Hepatocyte (in vitro differentiated cells): ENCODE measurements at regions not wholly inside any gene's neighbourhood (a gene's known extent, or its start where the extent isn't known, plus 50 kb on each side); places are given as distances from the start of the nearest gene placed in this dataset.

ENCODE experiments used
- DNase-seq: peaks from one replicate; pipeline ENCODE4 v3.0.0-alpha.2; 2016; ENCODE audit warnings: low spot score
- H2AFZ ChIP-seq: fragments of 200-600 bp; sonication (generic); 2 replicates; pipeline ENCODE4 v1.6.0; 2016; ENCODE audit warnings: antibody characterized with exemption, mild to moderate bottlenecking
- H3K27ac ChIP-seq: fragments of 200-600 bp; sonication (generic); 2 replicates; pipeline ENCODE4 v1.5.1; 2016; ENCODE audit warnings: mild to moderate bottlenecking
- H3K27me3 ChIP-seq: fragments of 200-600 bp; sonication (generic); 2 replicates; pipeline ENCODE4 v1.6.1; 2016
- H3K36me3 ChIP-seq: fragments of 200-600 bp; sonication (generic); replicated peaks from 2 replicates; pipeline ENCODE4 v1.5.1; 2016; ENCODE audit warnings: low read depth; ENCODE audit not compliant: insufficient read depth
- H3K4me1 ChIP-seq: fragments of 200-600 bp; sonication (generic); 2 replicates; pipeline ENCODE4 v1.5.1; 2016; ENCODE audit warnings: mild to moderate bottlenecking, moderate library complexity; ENCODE audit not compliant: insufficient read depth
- H3K4me2 ChIP-seq: fragments of 200-600 bp; sonication (generic); 2 replicates; pipeline ENCODE4 v1.6.0; 2016
- H3K4me3 ChIP-seq: fragments of 200-600 bp; sonication (generic); 2 replicates; pipeline ENCODE4 v1.5.1; 2016; ENCODE audit warnings: mild to moderate bottlenecking
- H3K79me2 ChIP-seq: fragments of 200-600 bp; sonication (generic); 2 replicates; pipeline ENCODE4 v1.6.0; 2017; ENCODE audit warnings: mild to moderate bottlenecking
- H3K9me2 ChIP-seq: fragments of 200-600 bp; sonication (generic); replicated peaks from 2 replicates; pipeline ENCODE4 v1.6.0; 2017; ENCODE audit warnings: mild to moderate bottlenecking; ENCODE audit not compliant: insufficient read depth
- H3K9me3 ChIP-seq: fragments of 200-600 bp; sonication (generic); 2 replicates; pipeline ENCODE4 v1.5.1; 2016; ENCODE audit warnings: low read depth, mild to moderate bottlenecking
- H4K20me1 ChIP-seq: fragments of 200-600 bp; sonication (generic); 2 replicates; pipeline ENCODE4 v1.6.0; 2016; ENCODE audit warnings: mild to moderate bottlenecking; ENCODE audit not compliant: insufficient read depth, poor library complexity, severe bottlenecking
- EZH2 ChIP-seq: fragments of 200-600 bp; sonication (generic); IDR thresholded peaks from 2 replicates; pipeline ENCODE4 v1.6.1; 2016; ENCODE audit warnings: antibody characterized with exemption, mild to moderate bottlenecking, borderline replicate concordance
- EZH2phosphoT487 ChIP-seq: fragments of 200-600 bp; sonication (generic); IDR thresholded peaks from one replicate; pipeline ENCODE4 v1.6.1; 2018; ENCODE audit warnings: antibody characterized with exemption, mild to moderate bottlenecking, low read depth, moderate library complexity; ENCODE audit not compliant: unreplicated experiment, severe bottlenecking
- WGBS: methylation state at CpG from one replicate; pipeline ENCODE4 v1.1.6; 2016; ENCODE audit warnings: low lambda C conversion rate; ENCODE audit errors: missing lambda C conversion rate; 5-methylcytosine and 5-hydroxymethylcytosine counted together
- TF ChIP-seq, protein P1 (sequence below): fragments of 200-600 bp; sonication (generic); IDR thresholded peaks from 2 replicates; pipeline ENCODE4 v1.5.1; 2016; ENCODE audit warnings: antibody characterized with exemption, mild to moderate bottlenecking; ENCODE audit not compliant: poor library complexity

- no peak for DNase-seq
- WGBS = 51% methylated on average over 4 of the region's 4 CpGs
Measured at GRCh38 chr7:24172856-24173255, 111.1 kb upstream of the NPY start.

DNA sequence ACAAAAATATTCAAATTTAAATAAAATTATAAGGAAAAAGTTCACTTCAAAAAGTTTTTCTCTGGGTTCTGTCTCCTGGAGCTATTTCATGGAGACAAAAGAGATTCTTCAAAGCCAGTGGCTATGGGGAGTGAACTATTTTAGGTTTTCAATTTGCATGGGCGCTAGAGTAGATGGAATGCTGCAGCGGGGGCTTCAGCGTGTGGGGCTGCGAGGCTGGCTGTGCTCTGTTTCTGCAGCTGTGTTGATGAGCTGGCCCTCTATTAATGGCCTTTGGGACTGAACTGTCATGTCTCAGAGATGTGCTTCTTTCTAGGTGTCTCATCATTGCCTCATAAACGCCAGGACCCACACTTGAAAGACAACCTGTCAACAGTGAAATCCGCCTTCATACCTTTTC lies 108.4 kb upstream of the NPY start:
- no peak for TF ChIP-seq EZH2phosphoT487
- TF ChIP-seq, protein P1, sequence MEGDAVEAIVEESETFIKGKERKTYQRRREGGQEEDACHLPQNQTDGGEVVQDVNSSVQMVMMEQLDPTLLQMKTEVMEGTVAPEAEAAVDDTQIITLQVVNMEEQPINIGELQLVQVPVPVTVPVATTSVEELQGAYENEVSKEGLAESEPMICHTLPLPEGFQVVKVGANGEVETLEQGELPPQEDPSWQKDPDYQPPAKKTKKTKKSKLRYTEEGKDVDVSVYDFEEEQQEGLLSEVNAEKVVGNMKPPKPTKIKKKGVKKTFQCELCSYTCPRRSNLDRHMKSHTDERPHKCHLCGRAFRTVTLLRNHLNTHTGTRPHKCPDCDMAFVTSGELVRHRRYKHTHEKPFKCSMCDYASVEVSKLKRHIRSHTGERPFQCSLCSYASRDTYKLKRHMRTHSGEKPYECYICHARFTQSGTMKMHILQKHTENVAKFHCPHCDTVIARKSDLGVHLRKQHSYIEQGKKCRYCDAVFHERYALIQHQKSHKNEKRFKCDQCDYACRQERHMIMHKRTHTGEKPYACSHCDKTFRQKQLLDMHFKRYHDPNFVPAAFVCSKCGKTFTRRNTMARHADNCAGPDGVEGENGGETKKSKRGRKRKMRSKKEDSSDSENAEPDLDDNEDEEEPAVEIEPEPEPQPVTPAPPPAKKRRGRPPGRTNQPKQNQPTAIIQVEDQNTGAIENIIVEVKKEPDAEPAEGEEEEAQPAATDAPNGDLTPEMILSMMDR = no peak
- no peak for TF ChIP-seq EZH2
- Histone ChIP-seq H3K27me3 (no peaks in the 10 kb centered on the region), H3K27ac (no peak overlapping the region)

More at GRCh38 chr7:24172856-24173255, 111.1 kb upstream of the NPY start:
- H3K36me3 ChIP-seq = no peaks in the 10 kb centered on the region
- H3K9me3 ChIP-seq = no peaks in the 10 kb centered on the region
- H3K79me2 ChIP-seq = no peaks in the 10 kb centered on the region
- H3K4me3 ChIP-seq = no peak overlapping the region
- no peak overlapping the region for H2AFZ ChIP-seq
- H4K20me1 ChIP-seq = no peaks in the 10 kb centered on the region
- no peak overlapping the region for H3K27ac ChIP-seq
- no peak overlapping the region for H3K4me2 ChIP-seq
- no peaks in the 10 kb centered on the region for H3K4me1 ChIP-seq
- H3K9me2 ChIP-seq = no peaks in the 10 kb centered on the region
- TF ChIP-seq EZH2phosphoT487 (no peak), EZH2 (no peak)
- TF ChIP-seq, protein P1 = no peak
- no peaks in the 10 kb centered on the region for H3K27me3 ChIP-seq

GRCh38 chr7:24178811-24179570 lies 105.0 kb upstream of the NPY start:
- H3K4me3 ChIP-seq = no peak overlapping the region
- 89% methylated on average over 5 of the region's 5 CpGs for WGBS
- no peak for TF ChIP-seq EZH2
- TF ChIP-seq, protein P1 = no peak
- no peak for TF ChIP-seq EZH2phosphoT487

More for the DNA sequence above, 108.4 kb upstream of the NPY start:
- no peak overlapping the region for H3K4me3 ChIP-seq
- H3K4me1 ChIP-seq = no peaks in the 10 kb centered on the region
- no peaks in the 10 kb centered on the region for H3K79me2 ChIP-seq
- H4K20me1 ChIP-seq = no peaks in the 10 kb centered on the region
- no peaks in the 10 kb centered on the region for H3K9me3 ChIP-seq
- DNase-seq = no peak
- 77% methylated on average over 6 of the region's 6 CpGs for WGBS
- no peaks in the 10 kb centered on the region for H3K36me3 ChIP-seq
- H3K4me2 ChIP-seq = no peak overlapping the region
- no peaks in the 10 kb centered on the region for H3K9me2 ChIP-seq
- H2AFZ ChIP-seq = no peak overlapping the region

More at GRCh38 chr7:24178811-24179570, 105.0 kb upstream of the NPY start:
- Histone ChIP-seq H3K9me2 (no peaks in the 10 kb centered on the region), H3K4me2 (no peak overlapping the region), H3K4me1 (no peaks in the 10 kb centered on the region), H3K27ac (no peak overlapping the region), H3K27me3 (no peaks in the 10 kb centered on the region), H2AFZ (no peak overlapping the region), H3K79me2 (no peaks in the 10 kb centered on the region), H3K9me3 (no peaks in the 10 kb centered on the region), H4K20me1 (no peaks in the 10 kb centered on the region), H3K36me3 (no peaks in the 10 kb centered on the region)
- DNase-seq = no peak
